Renal cortex interstitium (tissue), 11 donors: ENCODE measurements at regions not wholly inside any gene's neighbourhood (a gene's known extent, or its start where the extent isn't known, plus 50 kb on each side); places are given as distances from the start of the nearest gene placed in this dataset.

Experiments
- DNase-seq, 11 donors: peaks; one replicate each; pipeline ENCODE4 v3.0.0-alpha.2; 2013; ENCODE audit warnings: low read depth in 9 of 11, low spot score in 4 of 11; ENCODE audit errors: extremely low read depth in 1 of 11

DNA sequence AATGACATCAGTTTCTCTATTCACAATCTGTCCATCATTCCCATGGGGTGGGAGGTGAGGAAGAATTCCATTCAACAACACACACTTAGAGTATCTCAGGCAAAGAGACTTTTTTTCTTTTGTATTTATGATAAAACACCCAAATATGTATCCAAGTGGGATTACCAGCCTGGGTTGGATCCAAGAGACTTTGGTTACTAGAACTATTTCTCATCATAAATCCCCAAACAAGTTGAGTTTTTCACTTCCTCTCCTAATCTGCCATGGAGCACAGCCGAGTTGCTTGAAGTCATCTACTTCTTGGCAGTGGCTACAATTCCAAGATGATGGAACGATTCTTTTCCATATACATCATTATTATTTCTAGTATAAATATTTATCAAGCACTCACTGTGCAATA lies 209.2 kb upstream of the HMGA2 start:
- no peak for DNase-seq

DNA sequence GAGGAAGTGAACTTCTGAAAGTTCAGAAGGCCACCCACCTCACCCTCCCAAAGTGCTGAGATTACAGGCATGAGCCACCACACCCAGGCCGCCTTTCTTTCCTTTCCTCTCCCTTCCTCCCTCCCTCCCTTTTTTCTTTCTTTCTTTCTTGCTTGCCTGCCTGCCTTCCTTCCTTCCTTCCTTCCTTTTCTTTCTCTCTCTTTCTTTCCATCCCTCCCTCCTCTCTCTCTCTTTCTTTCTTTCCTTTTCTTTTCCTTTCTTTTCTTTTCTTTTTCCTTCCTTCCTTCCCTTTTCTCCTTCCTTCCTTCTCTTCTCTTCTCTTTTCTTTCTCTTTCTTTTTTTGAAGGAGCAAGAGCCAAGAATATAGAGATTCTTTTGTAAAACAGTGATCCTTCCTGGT lies 208.3 kb upstream of the HMGA2 start:
- DNase-seq: no peak

DNA sequence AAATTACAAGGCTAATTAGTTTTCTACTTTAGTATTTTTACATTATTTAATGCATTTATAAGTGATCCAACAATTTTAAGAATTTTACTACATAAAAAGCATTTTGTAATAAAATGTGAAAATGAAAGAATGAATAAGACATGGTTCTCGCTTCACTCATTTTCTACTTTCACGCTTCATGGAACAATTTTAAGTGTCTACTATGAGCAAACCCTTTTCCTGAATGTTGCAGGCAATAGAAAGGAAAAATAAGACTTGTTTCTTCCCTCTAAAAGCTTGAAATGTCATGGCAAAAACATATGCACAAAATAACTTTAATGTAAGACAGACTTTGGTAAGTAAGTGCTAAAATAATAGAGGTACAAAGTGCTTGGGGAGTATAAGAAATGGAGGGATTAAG lies 205.7 kb upstream of the HMGA2 start:
- no peak for DNase-seq

DNA sequence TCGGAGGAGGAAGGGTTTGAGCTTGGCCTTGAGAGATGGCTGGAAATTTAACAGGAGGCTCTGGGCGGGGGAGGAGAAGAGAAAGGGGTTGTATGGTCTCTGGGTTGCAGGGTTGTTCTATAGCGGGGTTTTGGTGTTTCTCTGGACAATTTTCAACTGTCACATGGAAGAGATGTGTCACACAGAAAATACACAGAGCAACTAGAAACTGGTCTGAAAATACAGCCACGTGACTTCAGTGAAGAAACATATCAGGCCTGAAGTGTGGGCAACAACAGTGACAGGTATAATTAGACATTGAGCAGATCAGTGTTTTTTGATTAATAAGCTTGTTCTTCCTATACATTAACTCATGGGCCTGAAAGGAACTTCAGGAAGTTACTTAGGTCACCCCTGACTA lies 205.3 kb upstream of the HMGA2 start:
- no peak for DNase-seq

DNA sequence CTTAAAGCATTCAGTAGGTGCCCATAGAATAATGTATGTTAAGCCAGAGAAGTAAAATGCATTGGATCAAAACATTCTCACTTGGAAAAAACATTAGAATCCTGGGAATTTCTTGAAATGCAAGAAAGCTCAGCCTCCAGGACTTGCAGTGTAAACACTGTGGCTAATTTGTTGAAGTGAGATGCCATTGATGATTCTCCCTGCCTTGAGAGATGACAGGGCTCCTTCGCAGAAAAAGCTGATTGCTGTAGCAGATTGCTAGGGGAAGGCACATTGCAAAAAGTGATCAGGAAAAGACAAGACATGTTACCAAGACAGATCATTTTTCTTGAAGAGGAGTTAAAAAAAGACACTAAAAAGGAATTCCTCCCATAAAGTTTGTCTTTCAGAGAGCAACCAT lies 204.2 kb upstream of the HMGA2 start:
- DNase-seq: no peak

DNA sequence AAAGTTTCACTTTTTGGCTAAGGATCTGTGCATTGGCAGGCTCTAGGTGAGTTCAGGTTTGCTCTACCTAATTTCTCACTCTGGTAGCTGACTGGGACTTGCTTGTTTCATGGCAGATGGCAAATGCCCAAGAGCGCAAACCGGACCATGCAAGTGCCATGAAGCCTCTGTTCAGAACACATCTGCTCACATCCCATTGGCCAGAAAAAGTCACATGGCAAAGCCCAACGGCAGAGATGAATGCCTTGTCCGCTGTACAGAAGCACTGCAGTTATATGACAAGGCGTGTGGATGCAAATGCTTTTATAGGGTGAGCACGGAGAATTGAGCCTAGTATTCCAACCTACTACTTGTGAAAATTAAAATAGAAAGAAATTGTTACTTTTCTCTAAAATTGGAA lies 202.2 kb upstream of the HMGA2 start:
- no peak for DNase-seq

DNA sequence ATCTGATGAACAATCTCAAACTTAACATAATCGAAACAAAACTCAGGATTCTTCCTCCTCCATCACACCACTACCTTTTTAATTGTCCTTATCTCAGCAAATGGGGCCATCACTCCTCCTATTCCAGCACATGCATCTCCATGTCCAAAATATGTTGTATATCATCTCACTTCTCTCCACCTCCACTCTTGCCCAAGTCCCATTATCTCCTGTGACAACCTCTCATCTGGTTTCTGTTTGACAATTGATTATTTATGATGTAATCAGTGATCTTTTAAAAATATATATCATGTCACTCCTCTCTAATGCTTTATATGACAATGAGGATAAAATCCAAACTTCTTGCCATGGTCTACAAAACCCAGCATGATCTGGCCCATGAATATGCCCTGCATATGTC lies 200.8 kb upstream of the HMGA2 start:
- DNase-seq: no peak

DNA sequence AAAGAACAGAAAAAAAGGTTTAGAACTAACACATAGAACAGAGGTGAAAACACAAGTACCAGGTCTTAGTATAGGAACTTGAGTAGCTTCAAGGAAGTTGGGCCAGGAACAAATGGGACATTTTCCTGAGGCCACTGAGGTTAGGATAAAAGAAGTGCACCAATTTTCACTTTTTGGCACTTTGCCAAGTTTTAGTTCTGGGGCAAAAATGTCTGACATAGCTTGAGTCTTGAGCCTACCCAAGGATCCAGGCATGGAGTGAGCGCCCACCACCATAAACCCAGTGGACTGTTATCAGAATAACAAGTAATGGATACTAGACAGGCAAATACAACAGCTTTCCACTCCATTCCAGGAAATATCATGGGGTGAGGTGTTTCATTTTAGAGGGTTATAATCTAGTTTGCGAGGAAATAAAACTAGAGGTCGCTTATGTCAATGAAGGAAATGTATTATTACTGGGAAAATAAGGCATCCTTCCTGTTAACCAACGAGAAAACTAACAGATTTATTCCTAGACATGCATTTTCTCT lies 199.7 kb upstream of the HMGA2 start:
- no peak for DNase-seq

DNA sequence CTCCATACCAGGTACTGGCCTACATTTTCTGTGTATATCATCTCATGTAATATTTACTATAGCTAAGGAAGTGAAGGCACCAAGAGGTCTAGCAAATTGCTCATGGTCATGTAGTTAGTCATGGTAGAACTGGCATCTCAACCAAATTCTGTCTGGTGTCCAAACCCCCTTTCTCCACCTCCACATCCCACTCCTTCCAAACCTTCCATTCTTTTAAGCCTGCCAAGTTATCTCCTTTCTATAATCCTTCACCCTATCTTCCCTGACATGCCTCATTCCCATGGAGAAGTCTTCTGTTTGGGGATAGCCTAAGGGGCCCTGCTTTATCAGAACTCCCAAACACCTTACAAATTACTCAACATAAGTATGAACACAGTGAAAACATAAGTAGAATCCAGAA lies 196.2 kb upstream of the HMGA2 start:
- no peak for DNase-seq

DNA sequence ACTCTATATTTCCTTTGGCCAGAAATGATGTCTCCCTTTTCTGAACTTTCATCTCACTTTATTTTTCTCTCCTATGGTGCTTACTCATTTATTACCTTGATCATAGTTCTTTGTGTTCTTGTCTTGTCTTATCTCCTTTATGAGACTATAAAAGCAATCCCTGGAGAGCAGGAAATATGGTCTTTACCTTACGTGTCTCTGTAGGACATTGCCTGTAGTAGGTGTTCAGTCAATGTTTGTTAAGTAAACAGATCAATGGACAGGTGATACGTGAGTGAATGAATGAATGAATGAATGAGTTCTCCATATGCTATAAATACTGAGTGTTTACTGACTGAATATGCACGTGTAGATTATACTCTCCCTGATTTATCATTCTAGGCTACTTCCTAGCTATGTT lies 193.7 kb upstream of the HMGA2 start:
- no peak for DNase-seq

DNA sequence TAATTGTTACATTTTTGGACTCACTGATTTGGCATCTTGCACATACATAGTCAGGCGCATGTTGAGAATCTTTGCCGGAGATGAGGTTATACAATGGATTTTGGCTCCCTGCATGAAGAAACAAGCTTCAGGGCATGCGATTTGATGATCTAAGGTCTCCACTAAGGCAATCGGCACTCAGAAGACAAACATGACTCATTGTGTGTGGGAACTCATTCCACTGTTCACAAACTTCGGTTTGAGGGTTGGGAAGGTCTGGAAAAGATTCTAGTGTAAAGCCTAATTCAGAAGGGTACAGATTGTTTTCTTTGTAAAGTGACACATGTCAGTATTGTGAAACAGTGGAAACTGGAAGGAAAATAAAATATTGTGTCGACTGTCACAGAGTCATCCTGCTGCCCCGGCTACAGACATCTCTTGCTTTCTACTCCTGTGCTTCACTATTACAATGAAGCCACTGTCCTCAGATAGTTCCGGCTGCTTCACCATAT lies 192.6 kb upstream of the HMGA2 start:
- DNase-seq: no peak

DNA sequence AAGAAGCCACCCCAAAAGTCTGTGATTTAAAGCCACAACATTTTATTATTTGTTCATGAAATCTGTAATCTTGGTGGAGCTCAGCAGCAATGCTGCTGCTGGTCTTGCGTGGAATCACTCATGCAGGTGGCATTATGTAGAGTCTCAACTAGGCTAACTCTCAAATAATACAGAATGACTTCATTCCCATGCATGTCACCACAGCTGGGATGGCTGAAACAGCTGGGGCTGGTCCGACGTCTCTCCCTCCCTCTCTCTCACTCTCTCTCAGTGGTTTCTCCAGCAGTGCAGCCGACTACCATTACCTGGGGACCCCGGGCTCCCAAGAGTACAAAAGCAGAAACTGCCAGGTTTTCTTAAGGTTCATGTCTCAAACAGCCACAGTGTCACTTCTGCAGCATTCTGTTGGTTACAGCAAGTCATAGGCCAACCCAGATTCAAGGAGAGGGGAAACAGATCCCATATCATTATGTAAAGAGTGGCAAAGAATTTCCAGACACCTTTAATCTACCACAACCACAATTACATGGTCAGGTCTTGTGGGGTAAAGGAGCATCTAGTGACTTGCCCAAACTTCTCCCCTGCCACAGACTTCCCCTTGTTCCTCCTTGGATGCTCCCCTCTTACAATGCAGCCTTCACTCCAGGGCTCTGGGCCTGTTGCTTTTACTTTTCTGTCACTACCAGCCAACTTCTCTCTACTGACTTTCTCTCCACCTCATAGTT lies 192.0 kb upstream of the HMGA2 start:
- no peak for DNase-seq

DNA sequence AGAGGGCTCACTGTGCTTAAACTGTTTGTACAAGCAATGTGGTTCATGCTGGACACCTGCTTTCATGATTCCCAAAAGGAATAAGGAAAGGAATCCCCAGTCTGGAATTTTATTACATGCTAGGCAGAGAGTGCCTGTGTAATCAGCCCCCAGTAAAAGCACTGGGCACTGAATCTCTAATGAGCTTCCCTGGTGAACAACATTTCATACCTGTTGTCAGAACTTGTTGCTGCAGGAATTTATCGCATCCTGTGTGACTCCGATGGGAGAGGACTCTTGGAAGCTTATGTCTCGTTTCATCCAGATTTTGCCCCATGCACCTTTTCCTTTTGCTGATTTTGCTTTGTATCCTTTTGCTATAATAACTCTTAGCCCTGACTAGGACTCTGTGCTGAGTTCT lies 190.2 kb upstream of the HMGA2 start:
- no peak for DNase-seq

DNA sequence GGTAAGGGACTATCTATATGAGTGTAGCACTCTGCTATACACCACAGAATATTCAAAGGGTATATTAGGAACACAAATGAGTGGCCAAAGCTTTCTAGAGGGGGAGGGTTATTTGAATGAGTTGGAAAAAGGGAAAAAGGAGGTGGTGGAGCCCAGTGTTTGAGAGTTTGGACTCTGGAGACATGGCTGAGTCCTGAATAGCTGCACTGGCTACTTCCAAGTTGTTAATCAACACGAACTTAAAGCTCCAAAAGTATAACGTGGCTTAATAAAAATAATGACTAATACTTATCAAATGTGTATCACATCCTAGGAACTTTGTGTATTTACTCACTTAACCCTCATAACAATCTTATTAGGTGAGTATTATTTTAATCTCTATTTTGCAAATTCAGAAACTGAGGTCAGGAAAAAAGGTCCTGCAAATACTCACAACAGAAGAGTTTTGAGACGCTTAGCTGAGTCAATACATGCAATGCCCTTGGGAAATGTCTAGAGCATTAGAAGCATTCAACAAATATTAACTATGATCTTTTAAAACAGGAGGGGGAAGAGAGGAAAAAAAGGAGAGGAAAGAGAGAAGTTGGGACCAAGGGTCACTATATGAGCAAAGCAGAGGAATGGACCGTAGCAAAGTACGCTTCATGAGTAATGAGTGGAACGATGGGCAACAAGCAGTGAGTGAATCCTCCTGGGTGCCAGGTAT lies 189.5 kb upstream of the HMGA2 start:
- no peak for DNase-seq

DNA sequence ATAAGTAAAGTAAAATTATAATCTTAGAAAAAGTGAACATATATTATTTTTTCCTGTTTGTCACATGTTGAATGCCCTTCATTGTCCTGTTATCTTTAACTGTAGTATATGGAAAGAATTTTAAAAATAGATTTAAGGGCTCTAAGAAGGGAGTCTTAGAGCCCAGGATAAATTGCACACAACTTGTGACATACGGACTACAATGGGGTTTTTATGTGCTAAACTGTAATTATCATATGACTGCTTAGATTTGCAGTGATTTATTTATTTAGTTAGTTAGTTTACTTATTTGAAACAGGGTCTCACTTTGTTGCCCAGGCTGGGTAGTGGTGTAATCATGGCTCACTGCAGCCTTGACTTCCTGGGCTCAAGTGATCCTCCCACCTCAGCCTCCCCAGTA lies 187.8 kb upstream of the HMGA2 start:
- no peak for DNase-seq

DNA sequence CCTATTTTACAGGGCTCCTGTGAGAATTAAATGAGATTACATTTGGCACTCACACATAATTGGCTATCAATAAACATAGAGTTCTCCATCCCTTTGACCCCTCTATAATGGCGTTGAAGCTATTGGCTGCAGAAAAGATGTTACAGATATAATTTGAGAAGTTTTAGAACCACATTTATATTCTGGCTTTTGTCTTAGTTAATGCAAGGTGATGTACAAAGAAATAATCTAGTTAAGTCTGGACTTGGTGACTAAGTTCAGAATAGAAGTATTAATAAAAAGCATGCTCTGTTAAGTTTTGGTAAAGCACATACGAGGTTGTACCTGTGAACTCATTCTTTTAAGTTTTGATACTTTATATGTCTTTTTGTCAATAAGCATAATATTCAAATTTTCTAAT lies 187.1 kb upstream of the HMGA2 start:
- no peak for DNase-seq

DNA sequence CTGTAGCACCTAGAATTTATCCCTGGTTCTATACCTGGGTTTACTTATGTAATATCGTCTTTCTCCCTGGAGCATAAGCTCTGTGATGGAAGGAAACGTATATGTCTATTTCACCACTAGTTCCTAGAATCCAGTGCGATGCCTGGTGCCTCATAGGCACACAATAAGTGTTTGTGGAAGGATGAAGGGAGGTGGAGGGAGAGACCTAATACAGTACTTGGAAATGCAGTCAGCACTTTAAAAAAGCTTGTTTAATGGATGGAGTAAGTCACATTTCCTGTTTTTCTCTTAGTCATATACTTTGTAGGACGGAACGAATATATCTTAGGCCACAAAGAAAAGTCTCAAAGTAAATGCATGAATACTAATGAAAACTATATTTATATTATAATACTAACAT lies 186.5 kb upstream of the HMGA2 start:
- DNase-seq: no peak

DNA sequence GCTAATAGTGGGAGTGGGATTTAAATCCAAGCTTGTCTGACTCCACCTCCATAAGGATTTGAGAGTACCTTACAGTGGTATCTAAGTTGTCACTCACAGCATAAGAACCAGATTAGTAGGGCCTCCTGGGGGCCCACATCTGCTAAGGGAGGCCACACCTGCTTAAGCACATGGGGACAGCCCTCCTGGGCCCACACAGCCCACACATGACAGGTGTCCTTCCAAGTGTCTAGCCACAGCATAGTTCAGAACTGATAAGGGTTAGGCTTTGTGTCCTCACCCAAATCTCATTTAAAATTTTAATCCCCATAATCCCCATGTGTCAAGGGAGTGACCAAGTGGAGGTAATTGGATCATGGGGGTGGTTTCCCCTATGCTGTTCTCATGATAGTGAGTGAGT lies 186.0 kb upstream of the HMGA2 start:
- no peak for DNase-seq

DNA sequence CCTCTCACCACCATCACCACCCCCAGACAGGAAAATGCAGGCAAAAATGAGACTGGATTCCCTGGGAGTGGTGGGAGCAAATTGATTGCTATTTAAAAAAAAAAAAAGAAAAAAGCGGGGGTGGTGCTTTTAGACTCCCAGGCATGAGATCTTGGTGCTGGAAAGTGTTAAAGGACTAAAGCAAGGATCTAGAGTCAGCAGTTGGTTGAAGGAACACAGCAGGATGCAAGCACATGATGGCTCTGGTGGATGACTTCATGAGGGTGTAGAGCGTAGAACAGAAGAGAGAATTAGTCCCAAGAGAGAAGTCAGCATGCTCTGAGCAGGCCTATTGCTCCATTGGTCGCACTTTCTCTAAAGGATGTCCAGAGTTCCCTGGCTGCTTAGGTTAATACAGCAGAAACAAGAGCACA lies 183.8 kb upstream of the HMGA2 start:
- DNase-seq: no peak

DNA sequence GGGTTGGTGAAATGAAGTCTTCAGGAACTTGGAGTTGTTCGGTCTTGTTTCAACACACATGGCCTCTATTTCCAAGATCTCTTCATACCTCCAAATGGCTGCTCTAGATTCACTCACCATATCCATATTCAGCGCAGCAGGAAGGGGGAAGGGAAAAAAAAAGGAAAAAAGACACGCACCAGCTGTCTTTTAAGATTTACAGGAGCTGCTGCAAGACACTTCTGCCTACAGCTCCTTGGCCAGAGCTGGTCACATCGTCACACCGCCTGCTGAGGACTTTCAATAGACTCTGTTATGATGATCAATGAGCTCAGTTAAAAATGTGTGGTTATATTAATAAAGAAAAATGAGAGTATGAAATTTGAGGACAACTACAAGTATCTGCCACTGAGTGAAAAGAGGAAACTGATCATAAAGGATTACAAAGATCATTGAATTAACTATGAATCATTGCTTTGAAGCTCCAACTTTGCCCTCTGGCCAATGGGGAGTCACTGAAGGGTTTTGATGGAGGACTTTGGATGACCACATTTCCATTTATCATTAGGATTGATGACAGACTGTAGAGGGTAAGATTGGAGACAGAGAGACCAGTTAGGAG lies 182.1 kb upstream of the HMGA2 start:
- no peak for DNase-seq
